WTC11 (cell line): ENCODE measurements at regions not wholly inside any gene's neighbourhood (a gene's known extent, or its start where the extent isn't known, plus 50 kb on each side); places are given as distances from the start of the nearest gene placed in this dataset.

Experiments used
- JUN ChIP-seq: sonication (generic); formaldehyde crosslinking; IDR thresholded peaks from 2 replicates; pipeline ENCODE4 v1.8.0; 2023; ENCODE audit warnings: mild to moderate bottlenecking, missing genetic modification reagents
- MYBL2 ChIP-seq: sonication (generic); formaldehyde crosslinking; IDR thresholded peaks from 2 replicates; pipeline ENCODE4 v1.8.1; 2023; ENCODE audit warnings: mild to moderate bottlenecking, moderate library complexity, missing genetic modification reagents
- NFATC4 ChIP-seq: fragments of 250-450 bp; sonication (Bioruptor Pico); IDR thresholded peaks from 2 replicates; pipeline ENCODE4 v1.9.0; 2021; ENCODE audit warnings: mild to moderate bottlenecking
- TEAD4 ChIP-seq: sonication (generic); formaldehyde crosslinking; IDR thresholded peaks from 2 replicates; pipeline ENCODE4 v1.8.0; 2022; ENCODE audit warnings: mild to moderate bottlenecking, missing genetic modification reagents
- TF ChIP-seq, protein P1 (sequence below): fragments of 200-600 bp; IDR thresholded peaks from 2 replicates; pipeline ENCODE4 v1.8.0; 2022; ENCODE audit warnings: antibody characterized with exemption
- TF ChIP-seq, protein P2 (sequence below): sonication (generic); formaldehyde crosslinking; IDR thresholded peaks from 2 replicates; pipeline ENCODE4 v1.8.0; 2022; ENCODE audit warnings: mild to moderate bottlenecking, missing genetic modification reagents
- TF ChIP-seq, protein P3 (sequence below): sonication (generic); formaldehyde crosslinking; IDR thresholded peaks from 2 replicates; pipeline ENCODE4 v1.8.0; 2022; ENCODE audit warnings: mild to moderate bottlenecking, missing genetic modification reagents
- TF ChIP-seq, protein P4 (sequence below): sonication (generic); formaldehyde crosslinking; IDR thresholded peaks from 2 replicates; pipeline ENCODE4 v1.8.1; 2022; ENCODE audit warnings: low read depth, missing genetic modification reagents, borderline replicate concordance
- TF ChIP-seq, protein P5 (sequence below): sonication (generic); formaldehyde crosslinking; IDR thresholded peaks from 2 replicates; pipeline ENCODE4 v1.8.1; 2022; ENCODE audit warnings: mild to moderate bottlenecking, moderate library complexity, missing genetic modification reagents
- TF ChIP-seq, protein P6 (sequence below): sonication (generic); formaldehyde crosslinking; IDR thresholded peaks from 2 replicates; pipeline ENCODE4 v1.8.1; 2022; ENCODE audit warnings: low read depth, mild to moderate bottlenecking, moderate library complexity, missing genetic modification reagents, borderline replicate concordance
- TF ChIP-seq, protein P7 (sequence below): sonication (generic); formaldehyde crosslinking; IDR thresholded peaks from 2 replicates; pipeline ENCODE4 v1.8.1; 2022; ENCODE audit warnings: mild to moderate bottlenecking, missing genetic modification reagents, moderate library complexity, borderline replicate concordance

DNA sequence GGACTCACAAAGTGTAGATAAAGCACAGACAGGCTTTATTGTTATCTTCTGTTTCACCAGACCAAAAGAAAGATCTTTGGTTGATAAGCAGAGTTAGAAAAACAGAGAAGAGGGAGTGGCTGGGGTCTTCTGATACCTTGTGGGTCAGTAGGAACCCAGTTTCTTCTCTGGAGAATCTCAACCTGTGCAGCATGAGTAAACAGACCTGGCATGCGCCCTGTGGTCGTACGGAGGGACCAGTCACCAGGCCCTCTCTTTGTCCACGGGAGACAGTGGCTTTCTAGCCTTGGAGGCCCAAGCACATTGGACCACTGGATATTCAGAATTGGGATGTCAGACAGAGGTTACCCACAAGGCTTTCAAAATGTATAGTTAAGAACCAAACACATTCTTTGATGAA lies 418.9 kb upstream of the FANCL start:
- TF ChIP-seq, protein P1, sequence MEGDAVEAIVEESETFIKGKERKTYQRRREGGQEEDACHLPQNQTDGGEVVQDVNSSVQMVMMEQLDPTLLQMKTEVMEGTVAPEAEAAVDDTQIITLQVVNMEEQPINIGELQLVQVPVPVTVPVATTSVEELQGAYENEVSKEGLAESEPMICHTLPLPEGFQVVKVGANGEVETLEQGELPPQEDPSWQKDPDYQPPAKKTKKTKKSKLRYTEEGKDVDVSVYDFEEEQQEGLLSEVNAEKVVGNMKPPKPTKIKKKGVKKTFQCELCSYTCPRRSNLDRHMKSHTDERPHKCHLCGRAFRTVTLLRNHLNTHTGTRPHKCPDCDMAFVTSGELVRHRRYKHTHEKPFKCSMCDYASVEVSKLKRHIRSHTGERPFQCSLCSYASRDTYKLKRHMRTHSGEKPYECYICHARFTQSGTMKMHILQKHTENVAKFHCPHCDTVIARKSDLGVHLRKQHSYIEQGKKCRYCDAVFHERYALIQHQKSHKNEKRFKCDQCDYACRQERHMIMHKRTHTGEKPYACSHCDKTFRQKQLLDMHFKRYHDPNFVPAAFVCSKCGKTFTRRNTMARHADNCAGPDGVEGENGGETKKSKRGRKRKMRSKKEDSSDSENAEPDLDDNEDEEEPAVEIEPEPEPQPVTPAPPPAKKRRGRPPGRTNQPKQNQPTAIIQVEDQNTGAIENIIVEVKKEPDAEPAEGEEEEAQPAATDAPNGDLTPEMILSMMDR: no peak
- TF ChIP-seq, protein P2, sequence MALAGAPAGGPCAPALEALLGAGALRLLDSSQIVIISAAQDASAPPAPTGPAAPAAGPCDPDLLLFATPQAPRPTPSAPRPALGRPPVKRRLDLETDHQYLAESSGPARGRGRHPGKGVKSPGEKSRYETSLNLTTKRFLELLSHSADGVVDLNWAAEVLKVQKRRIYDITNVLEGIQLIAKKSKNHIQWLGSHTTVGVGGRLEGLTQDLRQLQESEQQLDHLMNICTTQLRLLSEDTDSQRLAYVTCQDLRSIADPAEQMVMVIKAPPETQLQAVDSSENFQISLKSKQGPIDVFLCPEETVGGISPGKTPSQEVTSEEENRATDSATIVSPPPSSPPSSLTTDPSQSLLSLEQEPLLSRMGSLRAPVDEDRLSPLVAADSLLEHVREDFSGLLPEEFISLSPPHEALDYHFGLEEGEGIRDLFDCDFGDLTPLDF (CRISPR knock-in tag): no peak
- TF ChIP-seq, protein P3, sequence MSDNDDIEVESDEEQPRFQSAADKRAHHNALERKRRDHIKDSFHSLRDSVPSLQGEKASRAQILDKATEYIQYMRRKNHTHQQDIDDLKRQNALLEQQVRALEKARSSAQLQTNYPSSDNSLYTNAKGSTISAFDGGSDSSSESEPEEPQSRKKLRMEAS (CRISPR knock-in tag): no peak
- TF ChIP-seq, protein P4, sequence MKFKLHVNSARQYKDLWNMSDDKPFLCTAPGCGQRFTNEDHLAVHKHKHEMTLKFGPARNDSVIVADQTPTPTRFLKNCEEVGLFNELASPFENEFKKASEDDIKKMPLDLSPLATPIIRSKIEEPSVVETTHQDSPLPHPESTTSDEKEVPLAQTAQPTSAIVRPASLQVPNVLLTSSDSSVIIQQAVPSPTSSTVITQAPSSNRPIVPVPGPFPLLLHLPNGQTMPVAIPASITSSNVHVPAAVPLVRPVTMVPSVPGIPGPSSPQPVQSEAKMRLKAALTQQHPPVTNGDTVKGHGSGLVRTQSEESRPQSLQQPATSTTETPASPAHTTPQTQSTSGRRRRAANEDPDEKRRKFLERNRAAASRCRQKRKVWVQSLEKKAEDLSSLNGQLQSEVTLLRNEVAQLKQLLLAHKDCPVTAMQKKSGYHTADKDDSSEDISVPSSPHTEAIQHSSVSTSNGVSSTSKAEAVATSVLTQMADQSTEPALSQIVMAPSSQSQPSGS (CRISPR knock-in tag): no peak
- TF ChIP-seq NFATC4 (CRISPR knock-in tag): no peak
- no peak for TF ChIP-seq MYBL2
- no peak for TF ChIP-seq TEAD4 (CRISPR knock-in tag)
- TF ChIP-seq, protein P5, sequence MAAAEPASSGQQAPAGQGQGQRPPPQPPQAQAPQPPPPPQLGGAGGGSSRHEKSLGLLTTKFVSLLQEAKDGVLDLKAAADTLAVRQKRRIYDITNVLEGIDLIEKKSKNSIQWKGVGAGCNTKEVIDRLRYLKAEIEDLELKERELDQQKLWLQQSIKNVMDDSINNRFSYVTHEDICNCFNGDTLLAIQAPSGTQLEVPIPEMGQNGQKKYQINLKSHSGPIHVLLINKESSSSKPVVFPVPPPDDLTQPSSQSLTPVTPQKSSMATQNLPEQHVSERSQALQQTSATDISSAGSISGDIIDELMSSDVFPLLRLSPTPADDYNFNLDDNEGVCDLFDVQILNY (CRISPR knock-in tag): no peak
- no peak for TF ChIP-seq JUN
- TF ChIP-seq, protein P6, sequence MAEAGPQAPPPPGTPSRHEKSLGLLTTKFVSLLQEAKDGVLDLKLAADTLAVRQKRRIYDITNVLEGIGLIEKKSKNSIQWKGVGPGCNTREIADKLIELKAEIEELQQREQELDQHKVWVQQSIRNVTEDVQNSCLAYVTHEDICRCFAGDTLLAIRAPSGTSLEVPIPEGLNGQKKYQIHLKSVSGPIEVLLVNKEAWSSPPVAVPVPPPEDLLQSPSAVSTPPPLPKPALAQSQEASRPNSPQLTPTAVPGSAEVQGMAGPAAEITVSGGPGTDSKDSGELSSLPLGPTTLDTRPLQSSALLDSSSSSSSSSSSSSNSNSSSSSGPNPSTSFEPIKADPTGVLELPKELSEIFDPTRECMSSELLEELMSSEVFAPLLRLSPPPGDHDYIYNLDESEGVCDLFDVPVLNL (CRISPR knock-in tag): no peak
- TF ChIP-seq, protein P7, sequence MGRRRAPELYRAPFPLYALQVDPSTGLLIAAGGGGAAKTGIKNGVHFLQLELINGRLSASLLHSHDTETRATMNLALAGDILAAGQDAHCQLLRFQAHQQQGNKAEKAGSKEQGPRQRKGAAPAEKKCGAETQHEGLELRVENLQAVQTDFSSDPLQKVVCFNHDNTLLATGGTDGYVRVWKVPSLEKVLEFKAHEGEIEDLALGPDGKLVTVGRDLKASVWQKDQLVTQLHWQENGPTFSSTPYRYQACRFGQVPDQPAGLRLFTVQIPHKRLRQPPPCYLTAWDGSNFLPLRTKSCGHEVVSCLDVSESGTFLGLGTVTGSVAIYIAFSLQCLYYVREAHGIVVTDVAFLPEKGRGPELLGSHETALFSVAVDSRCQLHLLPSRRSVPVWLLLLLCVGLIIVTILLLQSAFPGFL (CRISPR knock-in tag): no peak
